HCT116 (cell line): ENCODE measurements at regions not wholly inside any gene's neighbourhood (a gene's known extent, or its start where the extent isn't known, plus 50 kb on each side); places are given as distances from the start of the nearest gene placed in this dataset.

Source experiments
- ATAC-seq: fragments of 200-7000 bp; cut with Tn5 transposase; 2 replicates; pipeline ENCODE4 v1.9.1; 2020; ENCODE audit warnings: mild to moderate bottlenecking, moderate library complexity
- BruUV-seq: library from RNA; stranded (reverse); fragments of 400-500 nt; replicated peaks from 2 replicates; lab custom pipeline; 2021; lab: Mats Ljungman, UMichigan
- CTCF ChIA-PET: fragments of 300-600 bp; sonication (Branson Sonifier 250); formaldehyde crosslinking; loops from one replicate; lab custom pipeline; 2021; ENCODE audit warnings: antibody characterized with exemption; lab: Charles Lee
- POLR2A ChIA-PET: fragments of 300-600, 350-600 bp; sonication (Branson Sonifier 250); formaldehyde crosslinking; loops from one replicate; lab custom pipeline; 2021; ENCODE audit warnings: antibody characterized with exemption; lab: Charles Lee
- RAD21 ChIA-PET, 2 experiments: fragments of 300-600 bp; sonication (Branson Sonifier 250); formaldehyde crosslinking; loops; one replicate each; lab custom pipeline; 2023; ENCODE audit warnings: low total read pairs in 2 of 2; ENCODE audit not compliant: uncharacterized antibody in 2 of 2, unreplicated experiment in 2 of 2, low non-redundant PET in 1 of 2; lab: Charles Lee
- DNase-seq: peaks from one replicate; pipeline ENCODE4 v3.0.0-alpha.2; 2010; ENCODE audit warnings: low read depth, low spot score
- H2AFZ ChIP-seq: fragments of 200-600 bp; shearing (Covaris generic), sonication (generic); 2 replicates; pipeline ENCODE4 v1.6.1; 2017; ENCODE audit warnings: low read depth, mixed run types, mixed read lengths, antibody characterized with exemption, low read length; ENCODE audit not compliant: poor library complexity, severe bottlenecking
- H3K27ac ChIP-seq: 2 replicates; pipeline ENCODE4 v1.5.1; 2012; ENCODE audit warnings: low read depth, low read length
- H3K27me3 ChIP-seq: fragments of 200-600 bp; sonication (generic); 2 replicates; pipeline ENCODE4 v1.6.1; 2016; ENCODE audit warnings: mixed run types, low read length, mixed read lengths; ENCODE audit not compliant: insufficient read depth
- H3K36me3 ChIP-seq, 2 experiments: fragments of 200-500 bp in 1 of 2; fragments of 200-600 bp in 1 of 2; sonication (Bioruptor generic) in 1 of 2; sonication (generic) in 1 of 2; 2 replicates each; pipeline versions ENCODE4 v1.5.1 to v1.6.1; 2014 to 2016; ENCODE audit warnings: low read length in 2 of 2, inconsistent platforms in 1 of 2, mixed read lengths in 1 of 2, mixed run types in 1 of 2; ENCODE audit not compliant: insufficient read depth in 2 of 2, control insufficient read depth in 1 of 2
- H3K4me1 ChIP-seq, 2 experiments: fragments of 200-600 bp in 1 of 2; sonication (generic) in 1 of 2; 2 replicates each; pipeline versions ENCODE4 v1.5.1 to v1.6.1; 2012 to 2017; ENCODE audit warnings: low read length in 2 of 2, inconsistent platforms in 1 of 2, mild to moderate bottlenecking in 1 of 2, mixed read lengths in 1 of 2, mixed run types in 1 of 2, moderate library complexity in 1 of 2; ENCODE audit not compliant: insufficient read depth in 2 of 2, control insufficient read depth in 1 of 2
- H3K4me2 ChIP-seq: fragments of 200-600 bp; sonication (generic); 2 replicates; pipeline ENCODE4 v1.6.1; 2017; ENCODE audit warnings: mixed run types, low read length, mixed read lengths
- H3K4me3 ChIP-seq, 2 experiments: fragments of 200-600 bp in 1 of 2; sonication (generic) in 1 of 2; replicated peaks in 1 of 2; 2 replicates each; pipeline ENCODE4 v1.5.1; 2011 to 2016; ENCODE audit warnings: low read length in 2 of 2, control low read depth in 1 of 2, low read depth in 1 of 2, mild to moderate bottlenecking in 1 of 2, mixed read lengths in 1 of 2, mixed run types in 1 of 2
- H3K79me2 ChIP-seq: fragments of 200-600 bp; sonication (generic); 2 replicates; pipeline ENCODE4 v1.6.1; 2017; ENCODE audit warnings: mild to moderate bottlenecking, mixed run types, low read length, moderate library complexity, mixed read lengths; ENCODE audit not compliant: insufficient read depth
- H3K9ac ChIP-seq: fragments of 200-600 bp; sonication (generic); 2 replicates; pipeline ENCODE4 v1.6.1; 2016; ENCODE audit warnings: low read length, mixed read lengths
- H3K9me2 ChIP-seq: fragments of 200-600 bp; sonication (generic), shearing (Covaris generic); 2 replicates; pipeline ENCODE4 v1.6.1; 2017; ENCODE audit warnings: mixed run types, mild to moderate bottlenecking, moderate library complexity; ENCODE audit not compliant: insufficient read depth
- H3K9me3 ChIP-seq, 2 experiments: fragments of 200-500 bp in 1 of 2; fragments of 200-600 bp in 1 of 2; sonication (Bioruptor generic) in 1 of 2; sonication (generic) in 1 of 2; 2 replicates each; pipeline ENCODE4 v1.6.1; 2014 to 2017; ENCODE audit warnings: low read length in 2 of 2, mixed read lengths in 2 of 2, inconsistent platforms in 1 of 2, low read depth in 1 of 2, mild to moderate bottlenecking in 1 of 2, mixed run types in 1 of 2, moderate library complexity in 1 of 2; ENCODE audit not compliant: control insufficient read depth in 1 of 2, insufficient read depth in 1 of 2
- H4K20me1 ChIP-seq: fragments of 200-600 bp; sonication (generic), shearing (Covaris generic); 2 replicates; pipeline ENCODE4 v1.6.1; 2017; ENCODE audit warnings: mixed run types, mild to moderate bottlenecking, moderate library complexity; ENCODE audit not compliant: insufficient read depth
- CBX3 ChIP-seq: IDR thresholded peaks from 2 replicates; pipeline ENCODE4 v1.6.1; 2012; ENCODE audit warnings: low read depth
- EGR1 ChIP-seq: IDR thresholded peaks from 2 replicates; pipeline ENCODE4 v1.6.1; 2012; ENCODE audit warnings: low read depth
- ELF1 ChIP-seq: IDR thresholded peaks from 2 replicates; pipeline ENCODE4 v1.6.1; 2012; ENCODE audit warnings: low read depth, borderline replicate concordance
- EZH2 ChIP-seq: fragments of 200-600 bp; sonication (generic); IDR thresholded peaks from 2 replicates; pipeline ENCODE4 v1.6.1; 2017; ENCODE audit warnings: antibody characterized with exemption, mixed run types
- JUND ChIP-seq: IDR thresholded peaks from 2 replicates; pipeline ENCODE4 v1.6.1; 2012
- MAX ChIP-seq: IDR thresholded peaks from 2 replicates; pipeline ENCODE4 v1.6.1; 2012
- POLR2A ChIP-seq: IDR thresholded peaks from 2 replicates; pipeline ENCODE4 v1.7.0; 2011; ENCODE audit warnings: borderline replicate concordance; ENCODE audit not compliant: insufficient read depth, insufficient read length; ENCODE audit errors: extremely low read depth
- POLR2AphosphoS5 ChIP-seq: IDR thresholded peaks from 2 replicates; pipeline ENCODE4 v1.6.1; 2011; ENCODE audit warnings: mild to moderate bottlenecking, low read depth, low read length, moderate library complexity
- REST ChIP-seq: IDR thresholded peaks from 2 replicates; pipeline ENCODE4 v1.6.1; 2012; ENCODE audit warnings: low read depth
- SP1 ChIP-seq: IDR thresholded peaks from 2 replicates; pipeline ENCODE4 v1.6.1; 2012; ENCODE audit warnings: low read depth
- SRF ChIP-seq: IDR thresholded peaks from 2 replicates; pipeline ENCODE4 v1.6.1; 2012; ENCODE audit warnings: low read depth
- TCF7L2 ChIP-seq: IDR thresholded peaks from 2 replicates; pipeline ENCODE4 v1.7.0; 2011; ENCODE audit warnings: borderline replicate concordance, inconsistent platforms; ENCODE audit not compliant: insufficient read depth, insufficient read length; ENCODE audit errors: extremely low read depth
- YY1 ChIP-seq: IDR thresholded peaks from 2 replicates; pipeline ENCODE4 v1.6.1; 2011; ENCODE audit warnings: low read length, low read depth, moderate library complexity, mild to moderate bottlenecking; ENCODE audit not compliant: insufficient replicate concordance; ENCODE audit errors: extremely low read depth
- ZBTB33 ChIP-seq: IDR thresholded peaks from 2 replicates; pipeline ENCODE4 v1.6.1; 2011; ENCODE audit warnings: mild to moderate bottlenecking, low read length, moderate library complexity; ENCODE audit not compliant: insufficient replicate concordance; ENCODE audit errors: extremely low read depth
- ZFX ChIP-seq: fragments of 450-650 bp; IDR thresholded peaks from 2 replicates; pipeline ENCODE4 v1.6.1; 2017
- intact Hi-C: fragments of 100-400 bp; cut with micrococcal nuclease; formaldehyde crosslinking; loops from 2 replicates; pipeline ENCODE4 v1.10.0; 2022

- no peak for TF ChIP-seq REST
- no peak for TF ChIP-seq ZFX
- no peak for TF ChIP-seq POLR2A
- no peak for TF ChIP-seq POLR2AphosphoS5
- TF ChIP-seq TCF7L2: no peak
- no peak for TF ChIP-seq EZH2
- no peak for TF ChIP-seq MAX
- TF ChIP-seq EGR1: no peak
- TF ChIP-seq SP1: no peak
- TF ChIP-seq, all 23 proteins: peak for 0
Observed at GRCh38 chr2:89781962-89782361, 1090.5 kb downstream of the RPIA start (continued).

GRCh38 chr2:89784960-89785359 lies 1093.5 kb downstream of the RPIA start:
- Histone ChIP-seq H3K9me2 (no peaks in the 10 kb centered on the region), H3K27ac (no peak overlapping the region), H3K9me3 (peaks cover 51 to 80% of the 10 kb centered on the region in 2 experiments; a peak in 3 of 4 replicates), H2AFZ (no peak overlapping the region), H3K4me1 (no peaks in the 10 kb centered on the region), H3K36me3 (no peaks in the 10 kb centered on the region), H3K9ac (no peak overlapping the region)
- ChIA-PET POLR2A (no interaction called here), RAD21 (no interaction called here), CTCF (no interaction called here)
- no peak for DNase-seq
- no TSS peak for BruUV-seq
- intact Hi-C loops: no loop called here
- no peak for TF ChIP-seq ELF1
- no peak for TF ChIP-seq ZFX
- TF ChIP-seq JUND: no peak
- TF ChIP-seq YY1: no peak
- no peak for TF ChIP-seq TCF7L2
- TF ChIP-seq EZH2: no peak
- no peak for TF ChIP-seq SRF
- TF ChIP-seq REST: no peak
- no peak for TF ChIP-seq MAX
- no peak for TF ChIP-seq CBX3
- TF ChIP-seq POLR2A: no peak
- no peak for TF ChIP-seq ZBTB33
- TF ChIP-seq, all 23 proteins: peak for 0
- Histone ChIP-seq H3K4me2 (no peak overlapping the region), H3K27me3 (no peaks in the 10 kb centered on the region), H3K79me2 (no peaks in the 10 kb centered on the region), H4K20me1 (no peaks in the 10 kb centered on the region), H3K4me3 (no peak overlapping the region)
- ATAC-seq: no peak
